ENCODE measurements at regions not wholly inside any gene's neighbourhood (a gene's known extent, or its start where the extent isn't known, plus 50 kb on each side); places are given as distances from the start of the nearest gene placed in this dataset.
"Not testable (repeated sequence)": the region's sequence is repeated elsewhere in the genome, so short reads cannot be mapped to it uniquely, and the experiment has no call there.

GRCh38 chr17:21470422-21470821 is 94.3 kb downstream of the KCNJ12 start:
- H3K4me1 Mint-ChIP-seq, DNase-seq, H3K27me3 Mint-ChIP-seq, H3K4me3 Mint-ChIP-seq, H3K9me3 Mint-ChIP-seq, H3K27ac Mint-ChIP-seq, H3K36me3 Mint-ChIP-seq: not testable (repeated sequence)

DNA sequence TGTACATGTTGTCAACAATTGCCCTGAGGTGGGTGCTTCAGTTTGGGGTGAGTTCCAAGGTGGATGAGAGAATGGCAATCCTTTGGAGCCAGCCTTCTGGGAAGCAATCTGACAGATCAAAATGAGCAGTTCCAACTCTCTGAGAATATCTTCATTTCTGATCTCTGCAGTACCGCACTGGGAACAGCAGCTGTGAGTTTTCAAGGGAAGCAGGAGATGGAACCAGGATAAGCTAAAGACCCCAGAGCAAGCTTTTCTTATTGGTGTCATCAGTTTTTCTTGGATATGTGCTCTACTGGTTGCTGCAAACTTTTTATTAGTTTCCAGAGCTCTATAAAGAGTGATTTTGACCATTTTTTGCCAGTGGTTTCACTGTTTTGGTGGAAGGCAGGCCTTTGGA is 94.7 kb downstream of the KCNJ12 start:
- H3K36me3 Mint-ChIP-seq: no peaks in the 10 kb centered on the region
- H3K4me3 Mint-ChIP-seq: no peak overlapping the region
- no peak for DNase-seq
- no peaks in the 10 kb centered on the region for H3K9me3 Mint-ChIP-seq
- H3K27ac Mint-ChIP-seq: no peak overlapping the region
- H3K4me1 Mint-ChIP-seq: no peaks in the 10 kb centered on the region
- H3K27me3 Mint-ChIP-seq: peaks cover 3% of the 10 kb centered on the region

- H3K27me3 Mint-ChIP-seq: peaks cover 12% of the 10 kb centered on the region
- peaks cover 3% of the 10 kb centered on the region for H3K36me3 Mint-ChIP-seq
- peaks cover 11% of the 10 kb centered on the region for H3K9me3 Mint-ChIP-seq
- H3K4me1 Mint-ChIP-seq: no peaks in the 10 kb centered on the region
- no peak overlapping the region for H3K4me3 Mint-ChIP-seq
- DNase-seq: no peak
- no peak overlapping the region for H3K27ac Mint-ChIP-seq
Observed at GRCh38 chr17:21474815-21475214, 98.7 kb downstream of the KCNJ12 start.

DNA sequence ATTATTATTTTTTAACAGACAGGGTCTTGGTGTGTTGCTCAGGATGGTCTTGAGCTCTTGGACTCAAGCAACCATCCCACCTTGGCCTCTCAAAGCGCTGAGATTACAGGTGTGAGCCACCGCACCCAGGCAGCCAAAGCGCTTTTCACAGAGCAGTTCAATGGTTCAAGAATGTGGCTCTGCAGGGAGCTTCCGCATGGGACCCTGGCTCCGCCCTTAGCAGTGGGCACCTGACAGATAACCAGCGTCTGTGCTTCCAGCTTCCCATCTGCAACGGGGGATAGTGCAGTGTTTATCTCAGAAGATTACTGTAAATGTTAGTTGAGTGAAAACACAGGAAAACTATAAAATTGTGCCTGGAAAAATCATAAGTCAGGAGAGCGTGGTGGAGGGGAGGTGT is 99.4 kb downstream of the KCNJ12 start:
- peaks cover 3% of the 10 kb centered on the region for H3K36me3 Mint-ChIP-seq
- peaks cover 20% of the 10 kb centered on the region for H3K27me3 Mint-ChIP-seq
- H3K27ac Mint-ChIP-seq: no peak overlapping the region
- H3K4me3 Mint-ChIP-seq: no peak overlapping the region
- DNase-seq: no peak
- no peaks in the 10 kb centered on the region for H3K4me1 Mint-ChIP-seq
- H3K9me3 Mint-ChIP-seq: peaks cover 11% of the 10 kb centered on the region

DNA sequence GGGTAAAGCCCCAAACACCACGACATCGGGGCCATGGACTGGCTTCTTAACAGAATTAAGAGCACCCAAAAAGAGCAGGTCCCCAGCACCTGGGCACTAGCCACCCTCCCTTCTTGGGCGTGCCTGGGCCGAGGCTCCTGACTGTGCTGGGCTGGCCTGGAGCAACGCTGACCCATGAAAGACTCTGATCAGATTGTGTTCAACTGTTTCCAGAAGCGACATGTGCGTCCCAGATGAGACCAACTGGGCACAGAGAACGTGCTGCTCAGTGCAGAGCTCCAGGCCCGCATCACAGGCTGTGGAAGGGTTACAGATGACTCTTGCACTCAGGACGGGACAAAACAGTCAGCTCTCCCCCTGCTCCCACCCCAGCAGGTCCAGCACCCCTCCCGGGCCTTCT is 100.7 kb downstream of the KCNJ12 start:
- Mint-ChIP-seq H3K4me3 (no peak overlapping the region), H3K27me3 (peaks cover 22% of the 10 kb centered on the region), H3K9me3 (peaks cover 11% of the 10 kb centered on the region), H3K36me3 (peaks cover 3% of the 10 kb centered on the region), H3K27ac (no peak overlapping the region), H3K4me1 (no peaks in the 10 kb centered on the region)
- no peak for DNase-seq

DNA sequence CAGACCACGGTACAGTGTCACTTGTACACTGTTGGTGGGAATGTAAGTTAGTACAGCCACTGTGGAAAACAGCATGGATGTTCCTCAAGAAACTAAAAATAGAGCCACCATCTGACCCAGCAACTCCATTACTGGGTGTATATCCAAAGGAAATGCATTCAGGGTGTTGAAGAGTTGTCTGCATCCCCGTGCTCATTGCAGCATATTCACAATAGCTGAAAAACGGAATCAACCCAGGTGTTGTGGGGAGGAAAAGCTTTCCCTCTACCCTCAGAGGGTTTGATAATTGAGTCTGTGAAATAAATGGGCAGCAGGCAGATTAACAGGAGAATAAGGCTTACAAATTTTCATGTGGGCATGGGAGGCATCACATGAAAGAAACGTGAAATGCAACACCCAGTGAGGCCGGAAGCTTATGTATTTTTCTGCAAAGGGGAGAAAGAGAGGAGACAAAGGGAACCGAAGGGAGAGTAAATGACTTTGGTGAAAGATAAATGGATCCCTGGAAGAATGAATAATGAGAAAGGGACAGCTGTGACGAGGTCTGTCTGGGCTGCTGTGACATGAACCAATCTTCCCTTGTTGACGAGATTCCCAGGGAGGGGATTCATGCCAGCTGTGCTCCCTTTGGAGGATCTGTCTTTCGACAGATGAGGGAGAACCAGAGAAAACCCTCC is 106.2 kb downstream of the KCNJ12 start:
- Mint-ChIP-seq H3K27me3 (peaks cover 33% of the 10 kb centered on the region), H3K36me3 (peaks cover 3% of the 10 kb centered on the region), H3K27ac (no peak overlapping the region), H3K9me3 (peaks cover 11% of the 10 kb centered on the region), H3K4me1 (no peaks in the 10 kb centered on the region), H3K4me3 (no peak overlapping the region)
- DNase-seq: no peak

DNA sequence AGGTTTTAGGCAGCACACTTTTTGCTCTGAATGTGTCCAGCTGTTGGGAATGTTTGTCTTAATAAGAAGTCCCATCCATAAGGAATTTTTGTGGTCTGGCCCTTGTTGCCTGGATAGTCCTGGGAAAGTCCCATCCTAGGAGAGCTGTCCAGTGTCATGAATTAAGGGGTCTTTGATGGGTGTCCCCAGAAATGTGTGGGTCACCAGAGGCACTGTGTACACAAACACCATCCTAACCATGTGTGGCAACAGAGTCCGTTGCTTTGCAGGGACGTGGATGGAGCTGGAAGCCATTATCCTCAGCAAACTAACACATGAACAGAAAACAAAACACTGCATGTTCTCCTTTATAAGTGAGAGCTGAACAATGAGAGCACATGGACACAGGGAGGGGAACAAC is 111.9 kb downstream of the KCNJ12 start:
- H3K4me1 Mint-ChIP-seq, H3K36me3 Mint-ChIP-seq: not testable (repeated sequence)

GRCh38 chr17:21493993-21494392 is 117.8 kb downstream of the KCNJ12 start:
- Mint-ChIP-seq H3K4me1 (no peaks in the 10 kb centered on the region), H3K27me3 (no peaks in the 10 kb centered on the region), H3K27ac (no peak overlapping the region), H3K36me3 (no peaks in the 10 kb centered on the region), H3K4me3 (no peak overlapping the region), H3K9me3 (no peaks in the 10 kb centered on the region)
- no peak for DNase-seq

More for the DNA sequence above, 111.9 kb downstream of the KCNJ12 start:
- not testable (repeated sequence) for DNase-seq, H3K27me3 Mint-ChIP-seq, H3K4me3 Mint-ChIP-seq, H3K27ac Mint-ChIP-seq, H3K9me3 Mint-ChIP-seq

DNA sequence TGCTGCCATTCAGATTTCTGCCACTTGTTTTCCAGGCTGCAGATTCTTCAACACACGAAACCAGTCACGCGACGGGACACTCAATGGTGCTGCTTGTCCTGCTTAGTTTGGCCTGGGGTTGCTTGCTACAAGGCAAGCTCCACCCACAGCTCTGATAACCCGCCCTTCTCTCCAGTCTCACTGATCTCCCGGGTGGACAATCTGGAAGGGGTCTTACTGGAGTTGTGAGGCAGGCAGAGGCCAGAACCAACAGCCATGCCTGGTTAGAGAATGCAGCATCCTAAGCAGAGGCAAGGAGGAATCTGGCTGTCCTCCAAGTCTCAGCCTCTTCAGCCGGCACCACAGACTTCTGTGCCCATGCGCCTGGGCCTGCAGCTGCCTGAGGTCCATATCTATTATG is 119.1 kb downstream of the KCNJ12 start:
- H3K36me3 Mint-ChIP-seq: no peaks in the 10 kb centered on the region
- H3K27me3 Mint-ChIP-seq: no peaks in the 10 kb centered on the region
- no peak overlapping the region for H3K27ac Mint-ChIP-seq
- H3K4me3 Mint-ChIP-seq: no peak overlapping the region
- H3K4me1 Mint-ChIP-seq: no peaks in the 10 kb centered on the region
- DNase-seq: no peak
- H3K9me3 Mint-ChIP-seq: no peaks in the 10 kb centered on the region

DNA sequence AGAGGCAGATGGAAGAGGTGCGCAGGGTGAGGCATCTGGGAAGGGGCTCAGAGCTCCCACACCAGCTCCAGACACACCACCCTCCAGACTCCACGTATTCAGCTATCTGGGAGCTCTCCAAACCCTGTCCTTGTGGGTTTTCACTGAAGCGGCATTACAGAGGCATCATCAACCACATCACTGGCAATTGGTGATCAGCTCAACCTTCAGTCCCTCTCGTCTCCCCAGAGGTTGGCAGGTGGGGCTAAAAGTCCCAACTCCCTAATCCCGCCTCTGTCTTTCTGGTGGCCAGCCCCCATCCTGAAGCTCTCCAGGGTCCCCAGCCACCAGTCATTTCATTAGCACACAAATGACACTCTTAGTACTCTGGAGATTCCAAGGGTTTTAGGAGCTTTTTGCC is 123.9 kb downstream of the KCNJ12 start:
- Mint-ChIP-seq H3K36me3 (no peaks in the 10 kb centered on the region), H3K27me3 (no peaks in the 10 kb centered on the region), H3K27ac (no peak overlapping the region)

GRCh38 chr17:21501927-21502700 is 126.0 kb downstream of the KCNJ12 start:
- H3K36me3 Mint-ChIP-seq, H3K27me3 Mint-ChIP-seq, DNase-seq, H3K4me1 Mint-ChIP-seq, H3K27ac Mint-ChIP-seq, H3K9me3 Mint-ChIP-seq, H3K4me3 Mint-ChIP-seq: not testable (repeated sequence)

More for the DNA sequence above, 123.9 kb downstream of the KCNJ12 start:
- Mint-ChIP-seq H3K4me3 (no peak overlapping the region), H3K9me3 (no peaks in the 10 kb centered on the region), H3K4me1 (no peaks in the 10 kb centered on the region)
- no peak for DNase-seq

DNA sequence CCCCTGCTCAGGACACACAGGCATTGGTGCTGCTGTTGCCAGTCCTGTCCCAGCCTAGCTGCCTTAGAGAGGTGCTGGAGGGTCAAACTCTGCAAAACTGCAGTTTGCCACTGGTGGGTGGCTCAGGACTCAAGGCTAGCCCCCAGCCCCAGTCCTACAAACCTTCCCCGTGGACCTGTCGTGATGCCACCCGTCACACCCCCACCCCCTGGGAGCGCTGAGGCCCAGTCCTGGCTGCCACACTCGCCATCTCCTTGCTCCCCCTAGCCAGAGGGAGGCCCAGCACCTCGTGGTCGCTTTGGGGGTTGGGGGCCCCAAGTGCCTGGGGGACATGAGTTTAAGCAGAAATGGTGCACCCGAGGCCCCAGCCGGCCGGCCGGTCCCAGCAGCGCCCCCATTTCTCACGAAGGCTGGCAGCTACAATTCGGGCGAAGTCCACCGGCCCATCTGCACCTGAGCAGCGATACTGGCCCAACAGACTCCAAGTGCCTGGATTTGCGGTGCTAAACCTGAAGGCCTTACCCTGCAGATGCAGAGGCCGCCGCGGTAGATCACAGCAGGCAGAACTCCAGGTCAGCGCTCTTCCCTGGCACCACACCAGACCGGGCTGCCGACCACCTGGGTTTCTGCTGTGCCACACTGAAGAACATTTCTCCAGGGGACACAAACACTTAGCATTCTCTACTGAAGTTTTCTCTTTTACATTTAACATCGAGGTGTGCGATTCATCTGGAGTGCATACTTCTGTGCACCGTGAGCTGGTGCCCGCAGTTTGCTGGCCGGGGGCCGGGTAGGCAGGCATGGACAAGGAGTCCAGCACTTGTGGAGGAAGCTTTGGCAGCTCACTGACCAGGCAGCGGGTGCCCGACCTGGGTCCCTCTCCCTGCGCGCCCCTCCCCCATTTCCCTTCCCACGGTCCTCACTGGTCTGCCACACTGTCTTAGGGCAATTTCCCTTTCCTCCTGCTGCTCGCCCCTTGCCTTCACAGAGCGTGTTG is 130.0 kb downstream of the KCNJ12 start:
- Mint-ChIP-seq H3K9me3 (no peaks in the 10 kb centered on the region), H3K27ac (no peak overlapping the region), H3K4me1 (peaks cover 6% of the 10 kb centered on the region), H3K36me3 (no peaks in the 10 kb centered on the region), H3K27me3 (peaks cover 31% of the 10 kb centered on the region), H3K4me3 (no peak overlapping the region)
- DNase-seq: no peak

- not testable (repeated sequence) for DNase-seq, H3K9me3 Mint-ChIP-seq, H3K4me1 Mint-ChIP-seq, H3K27ac Mint-ChIP-seq, H3K4me3 Mint-ChIP-seq, H3K36me3 Mint-ChIP-seq
- peaks cover 43% of the 10 kb centered on the region for H3K27me3 Mint-ChIP-seq
Observed at GRCh38 chr17:21507806-21508205, 131.6 kb downstream of the KCNJ12 start.

GRCh38 chr17:21508211-21508610 is 132.1 kb downstream of the KCNJ12 start:
- Mint-ChIP-seq H3K27me3 (peaks cover 43% of the 10 kb centered on the region), H3K4me1 (peaks cover 8% of the 10 kb centered on the region), H3K4me3 (no peak overlapping the region), H3K27ac (no peak overlapping the region), H3K9me3 (no peaks in the 10 kb centered on the region), H3K36me3 (no peaks in the 10 kb centered on the region)
- no peak for DNase-seq

DNA sequence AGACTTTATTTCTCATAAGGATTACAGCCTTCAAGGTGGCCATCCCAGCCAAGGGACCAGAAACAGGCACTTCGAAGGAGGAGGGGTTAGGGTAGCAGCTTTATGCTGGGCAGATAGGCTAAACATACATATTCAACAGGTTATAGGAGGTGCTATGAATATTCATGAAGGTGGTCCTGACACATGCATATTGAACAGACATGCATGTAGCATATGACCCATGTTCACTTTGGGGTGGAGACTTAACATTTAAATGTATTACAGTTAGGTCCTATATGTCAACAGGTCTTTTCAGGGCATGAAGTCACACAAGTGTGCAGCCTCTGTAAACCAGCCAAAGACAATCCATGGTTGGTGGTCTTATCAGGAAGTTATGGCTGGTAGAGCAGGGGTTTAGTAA is 133.2 kb downstream of the KCNJ12 start:
- peaks cover 46% of the 10 kb centered on the region for H3K27me3 Mint-ChIP-seq
- not testable (repeated sequence) for H3K9me3 Mint-ChIP-seq, H3K4me1 Mint-ChIP-seq, DNase-seq, H3K36me3 Mint-ChIP-seq, H3K4me3 Mint-ChIP-seq, H3K27ac Mint-ChIP-seq

All from activated naive CD8-positive, alpha-beta T cell treated with anti-CD3 and anti-CD28 coated beads for 36 hours (primary cell).